Kidney (tissue), 13 donors: ENCODE measurements at regions not wholly inside any gene's neighbourhood (a gene's known extent, or its start where the extent isn't known, plus 50 kb on each side); places are given as distances from the start of the nearest gene placed in this dataset.
A peak's percentile ranks its signal among the peaks of the same experiment; 100 is the strongest.

Experiments
- DNase-seq, 5 donors: peaks; one replicate each; pipeline ENCODE4 v3.0.0-alpha.2; 2013 to 2020
- FAIRE-seq: peaks from 2 replicates; lab custom pipeline; 2012; peaks lifted over from hg19 to GRCh38; lab: Jason Lieb, UNC
- H3K27ac ChIP-seq, 2 donors: one replicate each; pipeline ENCODE4 v1.7.0; 2013; ENCODE audit warnings: low read depth in 2 of 2, low read length in 2 of 2, inconsistent platforms in 1 of 2
- H3K27me3 ChIP-seq: one replicate; pipeline ENCODE4 v1.7.1; 2013; ENCODE audit warnings: low read length, inconsistent platforms; ENCODE audit not compliant: control insufficient read depth, insufficient read depth
- H3K36me3 ChIP-seq, 3 donors: one replicate each; pipeline versions ENCODE4 v1.7.0 to v1.7.1; 2013; ENCODE audit warnings: low read length in 3 of 3, control low read depth in 1 of 3, inconsistent platforms in 1 of 3; ENCODE audit not compliant: insufficient read depth in 3 of 3, control insufficient read depth in 2 of 3
- H3K4me1 ChIP-seq, 3 donors: one replicate each; pipeline versions ENCODE4 v1.7.0 to v1.7.1; 2013; ENCODE audit warnings: low read length in 3 of 3, inconsistent platforms in 1 of 3, low read depth in 1 of 3; ENCODE audit not compliant: control insufficient read depth in 2 of 3, insufficient read depth in 2 of 3
- H3K4me3 ChIP-seq, 3 donors: one replicate each; pipeline versions ENCODE4 v1.7.0 to v1.8.1; 2013; ENCODE audit warnings: low read length in 3 of 3, control low read depth in 1 of 3, inconsistent platforms in 1 of 3
- H3K9ac ChIP-seq, 3 donors: one replicate each; pipeline versions ENCODE4 v1.7.0 to v1.7.1; 2013; ENCODE audit warnings: low read length in 3 of 3, control low read depth in 1 of 3, inconsistent platforms in 1 of 3
- H3K9me3 ChIP-seq, 3 donors: one replicate each; pipeline versions ENCODE4 v1.7.0 to v1.7.1; 2013; ENCODE audit warnings: low read length in 3 of 3, control low read depth in 1 of 3, inconsistent platforms in 1 of 3; ENCODE audit not compliant: control insufficient read depth in 2 of 3, insufficient read depth in 1 of 3
- intact Hi-C: fragments of 100-400 bp; cut with DNase I; formaldehyde crosslinking; loops from one replicate; pipeline ENCODE4 v1.11.1; 2022
- TF ChIP-seq, protein P1 (sequence below): IDR thresholded peaks from 3 replicates; pipeline ENCODE4 v1.5.1; 2012; ENCODE audit warnings: mild to moderate bottlenecking, moderate library complexity, borderline replicate concordance; ENCODE audit not compliant: insufficient read depth; ENCODE audit errors: extremely low read depth
- donor health status: control.
- donor health status: control.
- donor health status: control.
- donor health status: control.
- donor health status: control.
- donor health status: DM: yes; HTN: yes; CAD: no.
- donor health status: Normal renal cell carcinoma (clear cell type).

DNA sequence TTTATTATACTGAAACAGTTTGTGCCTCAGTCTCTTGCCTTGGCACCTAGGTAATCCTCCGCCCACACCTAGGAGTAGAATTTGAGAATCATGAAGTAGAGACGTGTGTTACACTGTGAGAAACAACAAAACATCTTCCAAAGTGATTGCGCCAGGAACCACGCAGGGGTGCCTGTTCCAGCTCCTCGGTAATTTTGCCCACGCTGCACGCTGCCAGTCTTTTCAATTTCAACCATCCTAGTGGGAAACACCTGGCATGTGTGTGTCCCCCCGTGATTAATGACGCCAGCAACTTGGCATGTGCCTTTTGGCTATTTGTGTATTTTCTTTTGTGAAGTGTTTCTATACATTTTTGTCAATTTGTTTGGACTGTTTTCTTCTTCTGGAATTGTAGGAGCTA is 919.1 kb downstream of the BRD1 start:
- DNase-seq (no peak), FAIRE-seq (no peak)
- Histone ChIP-seq H3K9me3 (no peaks in the 10 kb centered on the region), H3K4me1 (no peaks in the 10 kb centered on the region), H3K9ac (no peak overlapping the region), H3K4me3 (no peak overlapping the region), H3K36me3 (no peaks in the 10 kb centered on the region), H3K27ac (no peak overlapping the region), H3K27me3 (no peaks in the 10 kb centered on the region)
- intact Hi-C loops: no loop called here
- TF ChIP-seq, protein P1, sequence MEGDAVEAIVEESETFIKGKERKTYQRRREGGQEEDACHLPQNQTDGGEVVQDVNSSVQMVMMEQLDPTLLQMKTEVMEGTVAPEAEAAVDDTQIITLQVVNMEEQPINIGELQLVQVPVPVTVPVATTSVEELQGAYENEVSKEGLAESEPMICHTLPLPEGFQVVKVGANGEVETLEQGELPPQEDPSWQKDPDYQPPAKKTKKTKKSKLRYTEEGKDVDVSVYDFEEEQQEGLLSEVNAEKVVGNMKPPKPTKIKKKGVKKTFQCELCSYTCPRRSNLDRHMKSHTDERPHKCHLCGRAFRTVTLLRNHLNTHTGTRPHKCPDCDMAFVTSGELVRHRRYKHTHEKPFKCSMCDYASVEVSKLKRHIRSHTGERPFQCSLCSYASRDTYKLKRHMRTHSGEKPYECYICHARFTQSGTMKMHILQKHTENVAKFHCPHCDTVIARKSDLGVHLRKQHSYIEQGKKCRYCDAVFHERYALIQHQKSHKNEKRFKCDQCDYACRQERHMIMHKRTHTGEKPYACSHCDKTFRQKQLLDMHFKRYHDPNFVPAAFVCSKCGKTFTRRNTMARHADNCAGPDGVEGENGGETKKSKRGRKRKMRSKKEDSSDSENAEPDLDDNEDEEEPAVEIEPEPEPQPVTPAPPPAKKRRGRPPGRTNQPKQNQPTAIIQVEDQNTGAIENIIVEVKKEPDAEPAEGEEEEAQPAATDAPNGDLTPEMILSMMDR: no peak

DNA sequence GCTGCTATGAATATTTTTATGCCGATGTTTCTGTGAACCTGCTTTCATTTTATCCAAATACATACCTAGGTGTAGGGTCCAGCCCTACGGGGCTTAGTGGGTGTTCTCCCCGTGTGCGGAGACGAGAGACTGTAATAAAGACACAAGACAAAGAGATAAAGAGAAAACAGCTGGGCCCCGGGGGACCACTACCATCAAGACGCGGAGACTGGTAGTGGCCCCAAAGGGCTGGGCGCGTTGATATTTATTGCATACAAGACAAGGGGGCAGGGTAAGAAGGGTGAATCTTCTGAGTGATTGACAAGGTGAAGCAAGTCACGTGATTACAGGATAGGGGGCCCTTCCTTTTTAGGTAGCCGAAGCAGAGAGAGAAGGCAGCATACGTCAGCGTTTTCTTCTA is 920.1 kb downstream of the BRD1 start:
- intact Hi-C loops: no loop called here
- H3K9me3 ChIP-seq: no peaks in the 10 kb centered on the region
- no peaks in the 10 kb centered on the region for H3K4me1 ChIP-seq
- FAIRE-seq (no peak), DNase-seq (no peak)
- no peak overlapping the region for H3K4me3 ChIP-seq
- H3K36me3 ChIP-seq: no peaks in the 10 kb centered on the region
- no peak overlapping the region for H3K9ac ChIP-seq
- TF ChIP-seq, protein P1: no peak
- no peak overlapping the region for H3K27ac ChIP-seq
- no peaks in the 10 kb centered on the region for H3K27me3 ChIP-seq

DNA sequence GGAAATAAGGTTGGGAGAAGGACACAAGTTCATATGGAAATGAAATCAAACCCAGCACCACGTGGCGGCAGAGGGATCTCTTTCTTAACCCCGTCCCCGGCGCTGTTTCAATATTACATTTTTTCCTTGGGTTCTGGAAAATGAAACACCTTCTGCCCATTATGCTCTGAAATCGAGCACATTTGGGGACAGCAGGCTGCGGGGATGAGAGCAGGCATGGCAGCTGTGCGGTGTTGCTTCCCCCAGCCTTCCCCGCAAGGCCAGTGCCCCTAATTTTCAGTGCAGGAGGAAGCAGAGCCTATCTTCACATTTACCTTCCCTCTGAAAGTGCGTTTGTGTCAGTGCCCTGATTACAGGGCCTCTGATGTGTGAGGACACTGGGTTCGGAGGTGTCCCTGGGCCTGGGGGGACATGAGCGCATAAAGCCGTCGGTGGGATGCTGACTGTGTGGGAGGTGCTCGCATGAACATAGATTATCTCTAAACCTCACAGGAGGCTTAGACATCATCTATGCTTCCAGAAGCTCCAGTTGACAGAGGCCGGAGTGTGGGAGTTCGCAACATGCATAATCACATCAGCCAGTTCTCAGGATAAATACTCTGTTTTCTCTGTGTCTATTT is 921.3 kb downstream of the BRD1 start:
- no peak overlapping the region for H3K27ac ChIP-seq
- H3K4me3 ChIP-seq: no peak overlapping the region
- H3K27me3 ChIP-seq: no peaks in the 10 kb centered on the region
- TF ChIP-seq, protein P1: no peak
- FAIRE-seq (no peak), DNase-seq (peak in 1 of 5 donors; percentile 7)
- no peaks in the 10 kb centered on the region for H3K36me3 ChIP-seq
- no peak overlapping the region for H3K9ac ChIP-seq
- no peaks in the 10 kb centered on the region for H3K4me1 ChIP-seq
- intact Hi-C loops: no loop called here
- no peaks in the 10 kb centered on the region for H3K9me3 ChIP-seq
